GM21367 (cell line): ENCODE measurements at regions not wholly inside any gene's neighbourhood (a gene's known extent, or its start where the extent isn't known, plus 50 kb on each side); places are given as distances from the start of the nearest gene placed in this dataset.
"Not testable (repeated sequence)": the region's sequence is repeated elsewhere in the genome, so short reads cannot be mapped to it uniquely, and the experiment has no call there.

ENCODE experiments used
- ATAC-seq: cut with Tn5 transposase; IDR thresholded peaks from one replicate; pipeline ENCODE4 v1.9.1; 2021; ENCODE audit not compliant: unreplicated experiment

DNA sequence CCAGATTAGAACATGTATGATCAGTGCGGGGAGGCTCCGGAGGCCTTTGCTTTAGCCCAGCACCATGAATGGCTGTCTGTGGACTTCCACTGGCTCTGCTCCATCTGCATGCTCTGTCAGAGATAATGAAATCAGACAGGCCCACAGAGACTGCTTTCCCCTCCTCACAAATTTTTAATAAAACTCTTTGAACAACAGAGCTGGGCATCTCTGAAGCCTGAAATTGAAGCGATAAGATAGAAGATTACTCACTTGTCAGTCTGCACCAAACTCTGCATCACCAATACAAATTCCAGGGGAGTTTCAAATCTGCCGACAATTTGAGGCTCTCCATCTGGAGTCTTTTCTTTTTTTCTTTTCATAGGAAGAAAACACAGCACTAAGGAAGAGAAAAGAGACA lies 110.0 kb downstream of the DYRK2 start:
- no peak for ATAC-seq

GRCh38 chr12:67759829-67760228 lies 111.3 kb downstream of the DYRK2 start:
- ATAC-seq = no peak

GRCh38 chr12:67760586-67761275 lies 112.2 kb downstream of the DYRK2 start:
- no peak for ATAC-seq

GRCh38 chr12:67761566-67761965 lies 113.0 kb downstream of the DYRK2 start:
- ATAC-seq = no peak

GRCh38 chr12:67764055-67764454 lies 115.5 kb downstream of the DYRK2 start:
- ATAC-seq = no peak

DNA sequence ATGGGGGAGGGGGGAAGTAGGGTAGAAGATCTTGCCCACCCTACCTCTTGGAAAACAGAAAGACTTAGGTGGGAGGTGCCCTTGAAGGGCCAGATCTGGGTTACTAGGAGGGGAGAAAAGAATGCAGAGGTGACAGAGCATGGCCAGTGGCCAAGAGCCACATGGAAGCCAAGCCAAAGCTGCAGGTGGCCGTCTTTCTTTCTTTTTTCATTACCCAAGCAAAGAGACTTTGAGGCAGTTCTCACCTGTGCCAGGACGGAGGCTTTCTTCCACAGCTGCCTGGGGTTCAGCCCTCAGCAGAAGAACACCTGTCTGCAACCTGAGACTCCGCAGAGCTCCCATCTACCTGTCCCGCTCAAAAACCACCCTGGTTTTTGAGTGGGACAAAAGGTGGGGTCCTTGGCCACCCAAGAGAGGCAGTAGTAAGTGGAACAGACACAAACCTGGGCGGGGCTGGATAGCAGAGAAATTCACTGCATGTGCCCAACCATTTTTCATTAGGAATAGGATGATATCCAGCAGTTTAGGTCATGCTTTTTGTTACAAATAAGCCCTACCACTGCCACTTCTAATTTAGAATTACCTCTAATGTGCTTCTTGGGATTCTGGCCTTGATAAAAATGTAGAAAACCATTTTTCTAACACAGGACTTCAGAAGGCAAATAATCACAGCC lies 116.5 kb downstream of the DYRK2 start:
- no peak for ATAC-seq

DNA sequence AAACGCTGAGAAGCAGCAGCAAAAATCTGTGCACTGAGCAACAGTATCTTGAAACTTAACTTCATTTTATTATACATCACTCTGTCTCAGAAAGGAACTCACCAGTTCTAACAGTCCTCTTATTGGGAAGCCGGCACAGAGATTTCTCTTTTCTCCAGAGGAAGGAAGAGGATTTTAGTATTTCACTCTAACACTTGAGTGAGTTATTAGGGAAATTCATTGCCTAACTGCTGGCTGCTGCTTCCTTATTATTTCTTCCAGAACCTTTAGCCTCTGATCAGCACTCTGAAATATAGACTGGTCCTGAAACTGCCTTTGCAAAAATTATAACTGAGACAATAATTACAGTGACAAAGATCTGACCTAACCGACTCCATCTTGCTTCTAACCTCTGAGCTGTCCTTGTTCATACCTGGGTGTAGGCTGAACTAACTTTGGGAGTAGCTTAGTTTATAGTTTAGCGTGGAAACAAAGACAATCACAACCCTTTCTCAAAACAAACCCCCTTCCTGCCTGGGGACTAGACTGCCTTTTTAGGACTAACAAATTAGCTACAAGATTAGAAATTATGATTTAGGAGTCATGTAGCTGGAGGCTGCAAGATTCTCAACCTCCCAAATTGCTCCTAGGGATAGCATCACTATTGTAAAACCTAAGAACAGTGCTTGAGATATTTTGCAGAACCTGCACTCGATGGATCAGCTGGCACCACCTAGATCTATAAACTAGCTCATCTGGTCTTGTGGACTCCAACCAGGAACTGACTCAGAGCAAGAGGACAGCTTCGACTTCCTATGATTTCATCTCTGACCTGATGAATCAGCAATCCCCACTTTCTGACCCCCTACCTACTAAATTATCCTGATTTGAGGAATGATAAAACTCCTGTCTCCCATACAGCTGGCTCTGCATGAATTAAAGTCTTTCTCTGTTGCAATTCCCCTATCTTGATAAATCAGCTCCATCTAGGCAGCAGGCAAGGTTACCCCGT lies 117.5 kb downstream of the DYRK2 start:
- ATAC-seq = no peak

DNA sequence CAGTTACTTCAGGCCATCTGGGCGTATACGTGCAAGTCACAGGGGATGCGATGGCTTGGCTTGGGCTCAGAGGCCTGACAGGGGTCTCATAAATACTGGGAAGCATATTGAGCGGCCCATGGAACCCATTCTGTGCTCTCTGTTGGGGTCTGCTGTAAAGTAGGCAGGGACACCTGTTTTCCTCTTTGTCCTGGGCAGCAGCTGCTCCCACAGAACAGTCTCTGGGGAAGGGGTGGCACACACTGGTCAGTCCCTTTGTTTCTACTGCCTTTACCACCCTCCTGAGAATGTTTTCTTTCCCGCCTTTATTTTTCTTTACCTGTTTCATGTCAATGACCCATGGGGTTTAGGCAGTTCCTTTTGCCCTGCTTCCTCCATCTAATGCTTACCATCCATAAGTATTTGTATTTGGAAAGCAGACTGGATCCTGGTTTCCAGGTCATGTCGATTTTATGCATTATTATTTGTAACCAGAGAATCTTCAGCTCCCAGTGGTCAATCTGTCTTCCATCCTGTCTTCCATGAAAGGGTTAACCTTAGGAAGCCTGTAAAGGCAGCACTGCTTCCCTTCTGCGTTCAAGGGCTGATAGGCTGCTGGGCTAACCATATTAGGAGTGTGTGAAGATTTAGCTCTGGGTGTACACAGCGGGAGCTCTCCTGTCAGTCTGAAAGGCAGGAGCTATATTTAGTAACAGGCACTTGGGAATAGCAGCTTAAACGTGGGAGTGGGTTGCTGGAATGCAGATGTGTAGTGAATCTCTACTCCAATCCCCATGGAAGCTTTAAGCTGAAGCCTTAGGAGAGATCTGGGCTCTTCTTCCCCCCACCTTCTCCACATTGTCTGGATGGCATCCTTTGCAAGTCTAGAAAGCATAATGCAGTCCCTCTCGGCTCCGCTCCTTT lies 124.0 kb downstream of the DYRK2 start:
- ATAC-seq = no peak

DNA sequence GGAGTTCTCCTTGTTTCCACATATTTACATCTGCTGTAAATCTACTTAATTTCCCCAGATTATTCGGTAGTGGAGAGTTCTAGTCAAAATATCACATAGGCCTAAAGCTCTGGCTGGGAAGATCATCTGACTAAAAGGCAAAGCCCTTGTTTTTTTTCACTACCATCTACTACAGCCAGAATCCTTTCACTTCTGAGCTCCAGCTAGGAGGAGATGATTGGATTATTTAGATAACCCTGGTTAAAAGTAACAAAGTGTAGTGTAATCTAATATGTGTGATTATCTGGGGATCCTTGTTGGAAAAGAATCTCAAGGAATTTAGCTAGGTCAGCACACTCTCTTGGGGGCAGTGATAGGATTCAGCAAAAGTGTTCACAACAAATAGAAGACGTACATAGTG lies 125.4 kb downstream of the DYRK2 start:
- ATAC-seq = no peak

- no peak for ATAC-seq
Observed at GRCh38 chr12:67774983-67775587, 126.5 kb downstream of the DYRK2 start.

GRCh38 chr12:67780580-67781084 lies 132.1 kb downstream of the DYRK2 start:
- no peak for ATAC-seq

DNA sequence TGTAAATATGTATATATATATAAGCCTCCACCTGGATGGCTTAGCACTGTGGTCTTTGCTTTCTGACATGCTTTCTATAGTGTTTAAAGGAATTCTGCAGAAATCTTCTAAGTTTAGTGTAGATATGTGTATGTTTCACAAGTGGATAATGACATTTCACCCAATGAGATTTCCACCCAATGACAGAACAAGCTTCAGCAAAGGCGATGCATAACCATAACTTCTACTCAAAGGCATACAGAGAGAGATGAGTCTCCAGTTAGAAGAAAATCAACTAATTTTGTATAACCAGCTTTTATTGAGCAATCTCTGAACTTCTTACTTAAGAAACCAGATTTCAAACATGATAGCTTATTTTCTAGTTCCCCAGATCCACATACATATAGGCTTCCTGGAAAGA lies 134.0 kb downstream of the DYRK2 start:
- ATAC-seq = no peak

GRCh38 chr12:67783393-67783792 lies 134.8 kb downstream of the DYRK2 start:
- ATAC-seq = no peak

- no peak for ATAC-seq
Observed at GRCh38 chr12:67784831-67785230, 136.3 kb downstream of the DYRK2 start.

- ATAC-seq = no peak
Observed at GRCh38 chr12:67786086-67786485, 137.5 kb downstream of the DYRK2 start.

GRCh38 chr12:67788118-67788517 lies 139.6 kb downstream of the DYRK2 start:
- no peak for ATAC-seq

DNA sequence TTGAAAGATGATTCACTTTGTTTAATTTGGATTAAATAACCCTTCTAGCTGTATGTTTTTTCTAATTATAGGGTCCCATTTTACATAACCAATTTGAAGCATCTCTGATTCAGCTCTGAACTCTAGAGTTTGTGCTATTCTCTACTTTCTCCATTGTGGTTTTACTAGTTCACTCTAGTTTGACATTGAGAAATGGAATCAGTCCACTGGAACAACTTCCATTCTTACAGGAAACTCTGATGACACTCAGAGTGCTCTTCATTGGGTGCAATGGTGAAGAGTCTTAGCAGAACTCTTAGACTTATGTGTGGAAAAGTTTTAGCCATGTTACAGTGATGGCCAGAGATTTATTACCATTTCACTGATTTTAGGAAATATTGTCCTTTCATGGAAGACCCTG lies 140.7 kb downstream of the DYRK2 start:
- ATAC-seq = no peak

DNA sequence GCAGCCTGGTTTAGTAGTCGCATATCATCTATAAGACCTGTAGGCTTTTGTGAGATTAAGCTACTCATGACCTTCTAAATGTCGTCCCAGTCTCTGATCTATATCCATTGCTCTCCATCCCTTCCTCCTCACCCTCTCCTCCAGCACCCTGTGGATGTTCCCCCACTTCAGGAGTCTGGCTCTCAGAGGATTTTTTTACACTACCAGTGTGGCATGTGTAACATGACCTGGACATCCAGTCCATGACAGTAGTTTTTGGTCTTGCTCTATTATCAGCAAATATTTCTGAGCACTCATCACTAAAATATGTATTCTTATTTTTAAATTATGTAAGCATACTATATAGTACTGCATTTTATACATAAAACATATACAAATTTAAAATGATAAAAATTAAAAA lies 142.1 kb downstream of the DYRK2 start:
- ATAC-seq = no peak

GRCh38 chr12:67791362-67791761 lies 142.8 kb downstream of the DYRK2 start:
- ATAC-seq = not testable (repeated sequence)

- no peak for ATAC-seq
Observed at GRCh38 chr12:67792185-67792584, 143.6 kb downstream of the DYRK2 start.
